ENCODE measurements at regions not wholly inside any gene's neighbourhood (a gene's known extent, or its start where the extent isn't known, plus 50 kb on each side); places are given as distances from the start of the nearest gene placed in this dataset.

GRCh38 chr10:37712489-37713131 lies 144.8 kb downstream of the ZNF248 start:
- no peaks in the 10 kb centered on the region for H3K4me1 Mint-ChIP-seq
- H2AFZ ChIP-seq = no peak overlapping the region
- no peak overlapping the region for H3K4me2 ChIP-seq
- DNase-seq (ENCODE audit: low spot score) = no peak
- H4K20me1 ChIP-seq (replicated peaks; ENCODE audit: insufficient read depth) = no peaks in the 10 kb centered on the region
- no peak overlapping the region for H3K4me3 Mint-ChIP-seq
- H3K27ac Mint-ChIP-seq = no peak overlapping the region
- H3F3A ChIP-seq (replicated peaks; ENCODE audit: low read depth) = no peaks in the 10 kb centered on the region
- H3K79me2 ChIP-seq (replicated peaks; ENCODE audit: insufficient read depth) = no peaks in the 10 kb centered on the region
- no peaks in the 10 kb centered on the region for H3K9me2 ChIP-seq (ENCODE audit: insufficient read depth)
- H3K27ac ChIP-seq (ENCODE audit: low read depth) = no peak overlapping the region
- H3K36me3 ChIP-seq (ENCODE audit: insufficient read depth) = no peaks in the 10 kb centered on the region
- no peaks in the 10 kb centered on the region for H3K27me3 ChIP-seq (ENCODE audit: insufficient read depth)
- H3K36me3 Mint-ChIP-seq (ENCODE audit: low read depth) = peaks cover 33% of the 10 kb centered on the region; the same call in 2 of the 3 replicates
- no peaks in the 10 kb centered on the region for H3K27me3 Mint-ChIP-seq (ENCODE audit: insufficient read depth, low read depth, poor library complexity)
- no peak overlapping the region for H3K4me3 ChIP-seq
- no peaks in the 10 kb centered on the region for H3K4me1 ChIP-seq (ENCODE audit: insufficient read depth)
- peaks cover 99% of the 10 kb centered on the region for H3K9me3 Mint-ChIP-seq
- no peak for ATAC-seq
- TF ChIP-seq STAT1 (IDR thresholded peaks at IDR 0.05; ENCODE audit: unreplicated experiment) (no peak), NANOG (IDR thresholded peaks at IDR 0.05; ENCODE audit: borderline replicate concordance) (no peak), POLR2AphosphoS5 (IDR thresholded peaks at IDR 0.05; ENCODE audit: low read depth) (no peak), REST (IDR thresholded peaks at IDR 0.05; ENCODE audit: unreplicated experiment) (no peak), ZNF114 (CRISPR knock-in tag; IDR thresholded peaks at IDR 0.05) (no peak), EZH2phosphoT487 (IDR thresholded peaks at IDR 0.05; ENCODE audit: unreplicated experiment) (no peak), ZNF462 (CRISPR knock-in tag; IDR thresholded peaks at IDR 0.05) (no peak), ZNF331 (CRISPR knock-in tag; IDR thresholded peaks at IDR 0.05; ENCODE audit: low read depth) (no peak), EZH2 (IDR thresholded peaks at IDR 0.05; ENCODE audit: low read depth, unreplicated experiment) (no peak), JUNB (IDR thresholded peaks at IDR 0.05; ENCODE audit: unreplicated experiment) (no peak), ETS1 (IDR thresholded peaks at IDR 0.05) (no peak), CTCF (conservative IDR thresholded peaks at IDR 0.05; ENCODE audit: low read depth in 2 of 2) (no peak), CREB1 (CRISPR knock-in tag; IDR thresholded peaks at IDR 0.05; ENCODE audit: low read depth) (no peak)
